ENCODE measurements at regions not wholly inside any gene's neighbourhood (a gene's known extent, or its start where the extent isn't known, plus 50 kb on each side); places are given as distances from the start of the nearest gene placed in this dataset.

DNA sequence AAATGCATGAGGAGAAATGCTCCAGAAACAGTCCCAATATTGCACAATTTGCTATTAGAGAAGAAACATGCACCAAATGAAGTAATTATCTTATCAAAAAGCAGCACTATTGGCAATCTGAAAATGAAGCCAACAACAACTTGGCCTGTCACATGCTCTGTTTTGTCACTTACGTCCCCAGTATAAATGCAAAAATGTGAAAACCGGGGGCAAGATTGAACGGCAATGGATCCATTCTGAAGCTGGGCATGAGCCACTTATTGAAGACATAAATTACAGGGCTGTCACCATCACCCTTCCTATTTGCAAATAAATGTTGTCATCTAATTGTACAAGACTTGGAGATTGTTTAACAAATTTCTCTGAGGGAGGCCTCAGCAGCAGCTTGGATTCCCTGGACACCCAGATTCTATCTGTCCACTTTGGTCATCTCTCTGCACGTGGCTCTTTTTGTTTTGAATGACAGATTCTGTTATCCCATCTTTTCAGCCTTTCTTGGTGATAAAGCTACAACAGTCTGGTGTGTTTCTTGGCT, 180.2 kb upstream of the CDH5 start:
- no peak for TF ChIP-seq POLR2A (IDR thresholded peaks at IDR 0.05)
- TF ChIP-seq, protein P1, sequence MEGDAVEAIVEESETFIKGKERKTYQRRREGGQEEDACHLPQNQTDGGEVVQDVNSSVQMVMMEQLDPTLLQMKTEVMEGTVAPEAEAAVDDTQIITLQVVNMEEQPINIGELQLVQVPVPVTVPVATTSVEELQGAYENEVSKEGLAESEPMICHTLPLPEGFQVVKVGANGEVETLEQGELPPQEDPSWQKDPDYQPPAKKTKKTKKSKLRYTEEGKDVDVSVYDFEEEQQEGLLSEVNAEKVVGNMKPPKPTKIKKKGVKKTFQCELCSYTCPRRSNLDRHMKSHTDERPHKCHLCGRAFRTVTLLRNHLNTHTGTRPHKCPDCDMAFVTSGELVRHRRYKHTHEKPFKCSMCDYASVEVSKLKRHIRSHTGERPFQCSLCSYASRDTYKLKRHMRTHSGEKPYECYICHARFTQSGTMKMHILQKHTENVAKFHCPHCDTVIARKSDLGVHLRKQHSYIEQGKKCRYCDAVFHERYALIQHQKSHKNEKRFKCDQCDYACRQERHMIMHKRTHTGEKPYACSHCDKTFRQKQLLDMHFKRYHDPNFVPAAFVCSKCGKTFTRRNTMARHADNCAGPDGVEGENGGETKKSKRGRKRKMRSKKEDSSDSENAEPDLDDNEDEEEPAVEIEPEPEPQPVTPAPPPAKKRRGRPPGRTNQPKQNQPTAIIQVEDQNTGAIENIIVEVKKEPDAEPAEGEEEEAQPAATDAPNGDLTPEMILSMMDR (IDR thresholded peaks at IDR 0.05), result no peak
- no peak for TF ChIP-seq EP300 (IDR thresholded peaks at IDR 0.05)
